Lower leg skin (tissue), 4 donors: ENCODE measurements at regions not wholly inside any gene's neighbourhood (a gene's known extent, or its start where the extent isn't known, plus 50 kb on each side); places are given as distances from the start of the nearest gene placed in this dataset.

ENCODE experiments used
- DNase-seq, 2 donors: peaks; one replicate each; pipeline ENCODE4 v3.0.0-alpha.2; 2019; ENCODE audit warnings: low spot score in 2 of 2
- H3K4me3 ChIP-seq: fragments of 200-600 bp; sonication (generic); 2 replicates; pipeline ENCODE4 v1.5.1; 2017; ENCODE audit warnings: mild to moderate bottlenecking, low read depth; ENCODE audit not compliant: poor library complexity, severe bottlenecking
- POLR2A ChIP-seq, 2 donors: fragments of 450-650 bp; IDR thresholded peaks; one replicate each; pipeline ENCODE4 v1.6.1; 2016 to 2017; ENCODE audit warnings: antibody characterized with exemption in 2 of 2, mild to moderate bottlenecking in 1 of 2, moderate library complexity in 1 of 2
- WGBS, 2 donors: methylation state at CpG; one replicate each; pipeline ENCODE4 v1.1.5; 2018; 5-methylcytosine and 5-hydroxymethylcytosine counted together
- intact Hi-C: fragments of 100-400 bp; cut with DNase I; formaldehyde crosslinking; loops from one replicate; pipeline ENCODE4 v1.15.0; 2023; ENCODE audit warnings: low total_unique reads
- TF ChIP-seq, protein P1 (sequence below), 3 donors: fragments of 450-650 bp; IDR thresholded peaks; one replicate each; pipeline ENCODE4 v1.5.1; 2016; ENCODE audit warnings: antibody characterized with exemption in 3 of 3, mild to moderate bottlenecking in 3 of 3, moderate library complexity in 2 of 3

DNA sequence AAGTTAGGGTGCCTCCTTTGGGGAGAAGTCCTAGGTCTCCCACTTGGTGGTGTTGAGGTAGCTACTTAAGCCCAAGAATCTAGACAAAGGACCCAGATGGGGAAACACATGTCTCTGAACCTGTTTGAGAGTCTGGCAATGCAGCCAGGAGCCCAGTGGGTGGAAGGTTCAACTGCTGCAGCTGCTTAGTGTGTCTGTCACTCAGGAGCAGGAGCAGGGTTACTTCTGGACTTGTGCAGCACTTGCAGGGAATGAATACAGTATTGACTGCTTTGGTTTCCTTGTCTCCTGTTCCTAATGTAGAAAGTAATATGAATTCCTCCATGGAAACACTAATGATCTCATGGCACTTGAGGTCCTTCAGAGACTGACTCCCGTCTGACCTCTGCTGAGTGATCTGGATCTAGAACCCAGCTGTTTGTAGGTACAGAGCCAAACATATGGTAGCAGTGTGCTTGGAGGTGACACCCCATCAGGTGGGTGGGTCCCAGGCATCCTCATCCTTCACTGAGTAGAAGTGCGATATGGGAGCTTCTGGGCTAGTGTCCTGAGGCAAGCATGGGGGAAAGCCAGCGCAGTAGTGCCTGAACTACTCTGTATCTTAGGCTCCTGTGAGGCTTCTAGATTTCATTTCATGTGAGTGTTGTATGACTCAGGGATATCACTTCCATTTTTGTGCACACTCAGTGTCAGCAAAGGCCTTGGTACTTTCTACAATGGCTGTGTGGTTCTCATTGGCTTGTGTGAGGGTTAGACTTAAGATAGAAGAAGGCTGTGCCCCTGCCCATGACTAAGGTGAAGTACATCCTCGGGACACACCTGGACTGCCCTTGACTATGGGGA lies 85.0 kb upstream of the WDR1 start:
- no peak for DNase-seq
- TF ChIP-seq POLR2A (IDR thresholded peaks at IDR 0.05) = no peak
- TF ChIP-seq, protein P1, sequence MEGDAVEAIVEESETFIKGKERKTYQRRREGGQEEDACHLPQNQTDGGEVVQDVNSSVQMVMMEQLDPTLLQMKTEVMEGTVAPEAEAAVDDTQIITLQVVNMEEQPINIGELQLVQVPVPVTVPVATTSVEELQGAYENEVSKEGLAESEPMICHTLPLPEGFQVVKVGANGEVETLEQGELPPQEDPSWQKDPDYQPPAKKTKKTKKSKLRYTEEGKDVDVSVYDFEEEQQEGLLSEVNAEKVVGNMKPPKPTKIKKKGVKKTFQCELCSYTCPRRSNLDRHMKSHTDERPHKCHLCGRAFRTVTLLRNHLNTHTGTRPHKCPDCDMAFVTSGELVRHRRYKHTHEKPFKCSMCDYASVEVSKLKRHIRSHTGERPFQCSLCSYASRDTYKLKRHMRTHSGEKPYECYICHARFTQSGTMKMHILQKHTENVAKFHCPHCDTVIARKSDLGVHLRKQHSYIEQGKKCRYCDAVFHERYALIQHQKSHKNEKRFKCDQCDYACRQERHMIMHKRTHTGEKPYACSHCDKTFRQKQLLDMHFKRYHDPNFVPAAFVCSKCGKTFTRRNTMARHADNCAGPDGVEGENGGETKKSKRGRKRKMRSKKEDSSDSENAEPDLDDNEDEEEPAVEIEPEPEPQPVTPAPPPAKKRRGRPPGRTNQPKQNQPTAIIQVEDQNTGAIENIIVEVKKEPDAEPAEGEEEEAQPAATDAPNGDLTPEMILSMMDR (IDR thresholded peaks at IDR 0.05) = no peak
- WGBS, 2 donors = 73 to 84% methylated on average over 4 of the region's 4 CpGs
- intact Hi-C loops = no loop called here
- H3K4me3 ChIP-seq = no peak overlapping the region

GRCh38 chr4:10200869-10201268 lies 84.3 kb upstream of the WDR1 start:
- no peak for DNase-seq
- 61 to 97% methylated on average over 3 of the region's 3 CpGs for WGBS, 2 donors
- TF ChIP-seq, protein P1 (IDR thresholded peaks at IDR 0.05) = no peak
- TF ChIP-seq POLR2A (IDR thresholded peaks at IDR 0.05) = no peak
- no peak overlapping the region for H3K4me3 ChIP-seq
- intact Hi-C loops = no loop called here

- no peak for TF ChIP-seq POLR2A (IDR thresholded peaks at IDR 0.05)
- TF ChIP-seq, protein P1 (IDR thresholded peaks at IDR 0.05) = no peak
- H3K4me3 ChIP-seq = no peak overlapping the region
- WGBS, 2 donors = 84% methylated on average over 6 of the region's 6 CpGs
- intact Hi-C loops = no loop called here
- no peak for DNase-seq
These were observed 81.8 kb upstream of the WDR1 start for GRCh38 chr4:10198365-10198764.

DNA sequence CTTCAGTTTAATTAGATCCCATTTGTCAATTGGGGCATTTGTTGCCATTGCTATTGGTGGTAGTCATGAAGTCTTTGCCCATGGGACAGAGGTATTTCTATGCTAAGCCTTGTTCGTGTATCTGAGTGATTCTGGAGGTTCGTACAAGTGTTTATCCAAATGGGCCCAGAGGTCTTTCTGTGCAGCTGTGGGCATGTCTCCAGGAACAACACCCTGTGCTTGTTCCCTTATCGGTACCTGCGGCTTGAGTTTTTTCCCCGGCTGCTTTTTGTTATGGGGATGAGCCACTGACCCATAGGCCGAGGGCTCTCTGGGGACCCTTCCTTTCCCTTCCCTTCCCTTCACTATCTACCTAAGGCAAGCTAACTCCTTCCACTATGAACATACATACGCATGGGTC lies 81.4 kb upstream of the WDR1 start:
- intact Hi-C loops = no loop called here
- no peak for DNase-seq
- TF ChIP-seq POLR2A (IDR thresholded peaks at IDR 0.05) = no peak
- TF ChIP-seq, protein P1 (IDR thresholded peaks at IDR 0.05) = no peak
- no peak overlapping the region for H3K4me3 ChIP-seq
- WGBS, 2 donors = 90 to 95% methylated on average over 7 of the region's 7 CpGs

- WGBS, 2 donors = 73 to 94% methylated on average over 1 of the region's 1 CpG
- DNase-seq = no peak
- TF ChIP-seq POLR2A (IDR thresholded peaks at IDR 0.05) = no peak
- TF ChIP-seq, protein P1 (IDR thresholded peaks at IDR 0.05) = no peak
These were observed 79.6 kb upstream of the WDR1 start for GRCh38 chr4:10196191-10196590.

GRCh38 chr4:10192331-10192730 lies 75.7 kb upstream of the WDR1 start:
- TF ChIP-seq, protein P1 (IDR thresholded peaks at IDR 0.05) = no peak
- no peak for TF ChIP-seq POLR2A (IDR thresholded peaks at IDR 0.05)
- H3K4me3 ChIP-seq = no peak overlapping the region
- WGBS, 2 donors = 44 to 58% methylated on average over 3 of the region's 3 CpGs
- intact Hi-C loops = no loop called here
- no peak for DNase-seq

More at GRCh38 chr4:10196191-10196590, 79.6 kb upstream of the WDR1 start:
- intact Hi-C loops = no loop called here
- H3K4me3 ChIP-seq = no peak overlapping the region
